Natural killer cell treated with Interleukin-12 subunit alpha and Interleukin-12 subunit beta and Interleukin-15 and Interleukin-18, amount 100 ng/mL, for 72 hours (primary cell): ENCODE measurements at regions not wholly inside any gene's neighbourhood (a gene's known extent, or its start where the extent isn't known, plus 50 kb on each side); places are given as distances from the start of the nearest gene placed in this dataset.

Experiments
- ATAC-seq, 2 donors: fragments of 150-1000 bp; cut with Tn5 transposase in 1 of 2; sonication (Bioruptor Pico), chemical (Tn5 transposase) in 1 of 2; 2 replicates each; pipeline ENCODE4 v1.10.0; 2021
- DNase-seq: peaks from one replicate; pipeline ENCODE4 v3.0.0; 2022; ENCODE audit warnings: low spot score
- H3K27ac Mint-ChIP-seq, 2 donors: 1 replicate in 1 of 2; 2 replicates in 1 of 2; pipeline ENCODE4 v1.8.0; 2022; ENCODE audit warnings: mixed read lengths in 2 of 2, mild to moderate bottlenecking in 1 of 2, moderate library complexity in 1 of 2
- H3K27me3 Mint-ChIP-seq, 2 donors: 1 replicate in 1 of 2; 2 replicates in 1 of 2; pipeline ENCODE4 v1.8.0; 2022; ENCODE audit warnings: mixed read lengths in 2 of 2
- H3K36me3 Mint-ChIP-seq: one replicate; pipeline ENCODE4 v1.8.0; 2022; ENCODE audit warnings: mixed read lengths
- H3K4me1 Mint-ChIP-seq, 2 donors: 1 replicate in 1 of 2; 2 replicates in 1 of 2; pipeline ENCODE4 v1.8.0; 2022; ENCODE audit warnings: low read depth in 2 of 2, mixed read lengths in 2 of 2, mild to moderate bottlenecking in 1 of 2
- H3K4me3 Mint-ChIP-seq: one replicate; pipeline ENCODE4 v1.8.0; 2022; ENCODE audit warnings: mixed read lengths
- H3K9me3 Mint-ChIP-seq: 2 replicates; pipeline ENCODE4 v1.8.0; 2022; ENCODE audit warnings: mixed read lengths

DNA sequence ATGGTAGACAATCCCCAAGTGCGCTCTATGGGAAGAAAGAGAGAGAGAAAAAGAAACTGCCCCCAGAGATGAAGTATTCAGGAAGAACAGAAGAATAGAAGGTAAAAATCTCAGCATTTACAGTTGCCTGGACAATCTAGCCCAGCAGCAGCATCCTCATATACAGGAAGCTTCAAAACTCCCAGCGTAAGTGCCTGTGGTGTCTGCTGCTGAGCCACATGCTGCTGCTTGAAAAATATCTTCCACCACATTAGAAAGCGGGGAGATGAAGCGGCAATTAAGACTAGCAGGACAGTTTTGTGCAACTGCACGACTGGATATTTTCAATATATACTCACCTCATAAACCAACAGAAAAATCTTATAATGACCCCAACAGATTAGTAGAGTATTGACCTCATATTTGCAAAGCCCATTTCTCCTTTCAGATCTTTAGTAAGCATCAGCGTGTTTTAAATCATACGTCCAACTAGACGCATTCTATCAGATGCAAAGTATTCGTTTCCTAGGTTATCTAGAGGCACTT, 972.0 kb upstream of the TENM3 start:
- no peaks in the 10 kb centered on the region for H3K4me1 Mint-ChIP-seq
- no peak overlapping the region for H3K4me3 Mint-ChIP-seq
- peaks cover 17% of the 10 kb centered on the region for H3K9me3 Mint-ChIP-seq
- H3K27me3 Mint-ChIP-seq = no peaks in the 10 kb centered on the region
- ATAC-seq (no peak), DNase-seq (no peak)
- no peaks in the 10 kb centered on the region for H3K36me3 Mint-ChIP-seq
- H3K27ac Mint-ChIP-seq = no peak overlapping the region

GRCh38 chr4:181272422-181272821, 970.8 kb upstream of the TENM3 start:
- no peak overlapping the region for H3K27ac Mint-ChIP-seq
- H3K4me3 Mint-ChIP-seq = no peak overlapping the region
- H3K4me1 Mint-ChIP-seq = no peaks in the 10 kb centered on the region
- H3K9me3 Mint-ChIP-seq = peaks cover 17% of the 10 kb centered on the region
- no peaks in the 10 kb centered on the region for H3K36me3 Mint-ChIP-seq
- ATAC-seq (no peak), DNase-seq (no peak)
- H3K27me3 Mint-ChIP-seq = no peaks in the 10 kb centered on the region

GRCh38 chr4:181278941-181279340, 964.3 kb upstream of the TENM3 start:
- Mint-ChIP-seq H3K27me3 (no peaks in the 10 kb centered on the region), H3K4me3 (no peak overlapping the region), H3K4me1 (no peaks in the 10 kb centered on the region), H3K36me3 (no peaks in the 10 kb centered on the region), H3K27ac (no peak overlapping the region), H3K9me3 (peaks cover 8% of the 10 kb centered on the region)
- DNase-seq (no peak), ATAC-seq (no peak)

DNA sequence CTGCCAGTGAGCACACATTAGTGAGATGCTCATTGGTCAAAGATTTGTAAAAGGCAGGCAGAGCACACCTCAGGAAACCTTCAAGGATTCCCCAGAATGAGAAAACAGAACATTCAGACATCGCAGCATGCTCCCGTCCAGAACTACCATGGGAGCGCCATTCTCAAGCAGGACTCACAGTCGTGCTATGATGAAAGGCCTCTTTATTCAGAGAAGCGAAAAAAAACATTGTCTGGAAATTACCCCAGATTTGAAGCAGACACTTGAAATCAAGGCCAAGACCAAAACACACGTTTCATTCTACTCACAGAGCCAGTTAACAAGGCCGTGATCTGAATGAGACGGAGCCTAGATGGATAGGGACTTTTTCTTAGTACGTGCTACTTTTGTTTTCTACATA, 961.8 kb upstream of the TENM3 start:
- no peaks in the 10 kb centered on the region for H3K27me3 Mint-ChIP-seq
- no peaks in the 10 kb centered on the region for H3K4me1 Mint-ChIP-seq
- DNase-seq (no peak), ATAC-seq (no peak)
- no peak overlapping the region for H3K4me3 Mint-ChIP-seq
- no peaks in the 10 kb centered on the region for H3K36me3 Mint-ChIP-seq
- peaks cover 11% of the 10 kb centered on the region for H3K9me3 Mint-ChIP-seq
- H3K27ac Mint-ChIP-seq = no peak overlapping the region

- DNase-seq = no peak
- peaks cover 3% of the 10 kb centered on the region for H3K9me3 Mint-ChIP-seq
- no peak overlapping the region for H3K4me3 Mint-ChIP-seq
- H3K4me1 Mint-ChIP-seq = no peaks in the 10 kb centered on the region
- no peak for ATAC-seq
- no peak overlapping the region for H3K27ac Mint-ChIP-seq
- H3K27me3 Mint-ChIP-seq = no peaks in the 10 kb centered on the region
- no peaks in the 10 kb centered on the region for H3K36me3 Mint-ChIP-seq
Observed at GRCh38 chr4:181289198-181289597, 954.0 kb upstream of the TENM3 start.

DNA sequence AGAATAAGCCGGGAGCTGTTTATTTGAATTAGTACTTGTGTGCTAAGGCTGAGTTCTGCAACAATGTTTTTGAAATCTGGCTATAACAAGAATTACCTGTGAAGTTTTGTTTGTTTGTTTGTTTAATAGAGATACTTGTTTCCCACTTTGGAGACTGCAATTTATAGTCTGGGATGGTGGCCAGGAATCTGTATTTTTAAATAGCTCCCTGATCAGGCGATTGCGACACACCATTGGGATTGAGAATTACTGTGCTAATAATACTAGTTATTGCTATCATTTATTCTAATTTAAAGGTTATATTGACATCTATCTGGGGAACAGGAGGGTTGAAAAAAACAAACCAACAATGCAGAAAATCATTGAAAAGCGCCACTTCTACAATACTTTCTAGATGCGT, 951.6 kb upstream of the TENM3 start:
- DNase-seq = no peak
- no peak for ATAC-seq
- Mint-ChIP-seq H3K9me3 (no peaks in the 10 kb centered on the region), H3K4me1 (no peaks in the 10 kb centered on the region), H3K4me3 (no peak overlapping the region), H3K27ac (no peak overlapping the region), H3K36me3 (no peaks in the 10 kb centered on the region), H3K27me3 (no peaks in the 10 kb centered on the region)

DNA sequence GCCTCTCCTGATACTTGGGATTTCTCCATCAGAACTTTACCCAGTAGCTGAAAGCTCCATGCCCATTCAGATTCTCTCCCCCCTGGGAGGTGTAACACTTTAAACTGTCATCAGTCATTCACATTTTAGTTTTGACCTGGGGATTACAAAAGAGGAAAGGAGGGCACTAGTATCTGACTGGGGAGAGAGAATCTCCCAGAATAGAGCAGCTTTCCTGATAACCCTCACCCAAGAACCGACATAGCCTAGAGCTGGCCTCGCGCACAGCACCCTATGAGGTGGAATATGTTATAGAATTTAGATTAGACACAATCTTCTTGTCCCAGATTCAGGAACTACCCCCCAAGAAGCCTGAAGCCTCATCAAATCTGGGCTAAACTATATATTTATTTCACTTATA, 950.2 kb upstream of the TENM3 start:
- no peaks in the 10 kb centered on the region for H3K27me3 Mint-ChIP-seq

DNA sequence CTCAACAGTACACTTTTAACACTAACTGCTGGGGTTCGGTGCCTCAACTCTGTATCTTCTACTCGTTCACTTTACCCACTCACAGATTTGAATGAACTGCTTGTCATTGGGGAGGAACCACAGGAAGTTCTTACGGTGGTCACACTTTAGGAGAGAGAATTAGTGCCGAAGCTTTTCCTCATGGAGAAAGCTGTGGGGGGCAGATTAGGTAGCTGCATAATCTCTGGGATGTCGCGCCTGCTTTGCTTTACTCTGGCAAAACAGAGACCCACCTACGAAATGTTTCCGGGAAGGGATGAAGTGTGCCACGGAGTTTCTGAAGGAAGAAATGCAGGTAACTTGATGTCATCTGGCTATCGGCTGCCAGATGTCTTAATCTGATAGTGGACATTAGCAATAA, 949.7 kb upstream of the TENM3 start:
- ATAC-seq = no peak
- no peaks in the 10 kb centered on the region for H3K4me1 Mint-ChIP-seq
- peaks cover 8% of the 10 kb centered on the region for H3K9me3 Mint-ChIP-seq
- H3K4me3 Mint-ChIP-seq = no peak overlapping the region
- no peaks in the 10 kb centered on the region for H3K36me3 Mint-ChIP-seq
- H3K27ac Mint-ChIP-seq = no peak overlapping the region
- no peak for DNase-seq
- no peaks in the 10 kb centered on the region for H3K27me3 Mint-ChIP-seq

More for the DNA sequence above, 950.2 kb upstream of the TENM3 start:
- Mint-ChIP-seq H3K36me3 (no peaks in the 10 kb centered on the region), H3K27ac (no peak overlapping the region), H3K4me1 (no peaks in the 10 kb centered on the region), H3K4me3 (no peak overlapping the region), H3K9me3 (peaks cover 7% of the 10 kb centered on the region)
- DNase-seq (no peak), ATAC-seq (no peak)

DNA sequence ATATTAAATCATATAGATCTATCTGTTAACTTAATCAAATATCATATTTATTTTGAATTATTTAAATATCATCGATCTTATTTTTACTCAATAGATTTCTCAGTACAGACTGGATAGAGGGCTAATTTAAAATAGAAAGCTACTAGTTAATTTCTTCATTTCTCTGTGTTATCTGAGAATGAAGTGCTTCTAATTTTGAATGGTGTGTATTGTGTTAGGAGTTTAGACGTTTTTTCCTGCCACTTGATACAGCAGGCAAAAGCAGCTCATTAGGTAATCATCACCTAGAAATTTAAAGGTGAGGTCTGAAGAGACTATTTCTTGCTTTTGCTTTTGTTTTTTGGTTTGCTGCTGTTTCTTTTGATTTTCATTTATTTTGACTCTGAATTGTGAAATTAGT, 948.8 kb upstream of the TENM3 start:
- DNase-seq (no peak), ATAC-seq (no peak)
- H3K36me3 Mint-ChIP-seq = no peaks in the 10 kb centered on the region
- H3K4me1 Mint-ChIP-seq = no peaks in the 10 kb centered on the region
- H3K4me3 Mint-ChIP-seq = no peak overlapping the region
- no peak overlapping the region for H3K27ac Mint-ChIP-seq
- H3K27me3 Mint-ChIP-seq = no peaks in the 10 kb centered on the region
- peaks cover 8% of the 10 kb centered on the region for H3K9me3 Mint-ChIP-seq

GRCh38 chr4:181301735-181302710, 941.2 kb upstream of the TENM3 start:
- Mint-ChIP-seq H3K4me1 (no peaks in the 10 kb centered on the region), H3K9me3 (peaks cover 8% of the 10 kb centered on the region), H3K27ac (no peak overlapping the region), H3K27me3 (no peaks in the 10 kb centered on the region), H3K36me3 (no peaks in the 10 kb centered on the region), H3K4me3 (no peak overlapping the region)
- no peak for ATAC-seq
- DNase-seq = no peak

DNA sequence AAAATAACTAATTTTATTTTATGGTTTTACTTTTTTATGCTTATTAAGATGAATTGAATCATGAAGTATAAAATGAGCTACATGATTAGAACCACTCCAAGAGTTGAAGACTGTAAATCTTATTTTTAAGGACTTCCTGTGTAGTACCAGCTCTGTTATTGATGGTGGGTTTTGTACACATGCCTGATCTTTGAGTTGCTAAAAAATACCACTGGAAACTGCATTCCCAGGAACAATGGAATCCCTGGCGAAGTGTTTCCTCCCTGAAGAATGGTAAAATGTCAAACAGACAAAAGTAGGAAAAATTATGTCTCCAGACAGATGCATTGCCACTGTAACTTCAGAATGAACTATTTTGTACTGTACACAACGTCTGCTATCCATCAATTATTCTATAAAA, 935.4 kb upstream of the TENM3 start:
- no peaks in the 10 kb centered on the region for H3K4me1 Mint-ChIP-seq
- no peak for ATAC-seq
- H3K27ac Mint-ChIP-seq = no peak overlapping the region
- peaks cover 7% of the 10 kb centered on the region for H3K9me3 Mint-ChIP-seq
- H3K36me3 Mint-ChIP-seq = no peaks in the 10 kb centered on the region
- H3K4me3 Mint-ChIP-seq = no peak overlapping the region
- no peak for DNase-seq
- no peaks in the 10 kb centered on the region for H3K27me3 Mint-ChIP-seq

DNA sequence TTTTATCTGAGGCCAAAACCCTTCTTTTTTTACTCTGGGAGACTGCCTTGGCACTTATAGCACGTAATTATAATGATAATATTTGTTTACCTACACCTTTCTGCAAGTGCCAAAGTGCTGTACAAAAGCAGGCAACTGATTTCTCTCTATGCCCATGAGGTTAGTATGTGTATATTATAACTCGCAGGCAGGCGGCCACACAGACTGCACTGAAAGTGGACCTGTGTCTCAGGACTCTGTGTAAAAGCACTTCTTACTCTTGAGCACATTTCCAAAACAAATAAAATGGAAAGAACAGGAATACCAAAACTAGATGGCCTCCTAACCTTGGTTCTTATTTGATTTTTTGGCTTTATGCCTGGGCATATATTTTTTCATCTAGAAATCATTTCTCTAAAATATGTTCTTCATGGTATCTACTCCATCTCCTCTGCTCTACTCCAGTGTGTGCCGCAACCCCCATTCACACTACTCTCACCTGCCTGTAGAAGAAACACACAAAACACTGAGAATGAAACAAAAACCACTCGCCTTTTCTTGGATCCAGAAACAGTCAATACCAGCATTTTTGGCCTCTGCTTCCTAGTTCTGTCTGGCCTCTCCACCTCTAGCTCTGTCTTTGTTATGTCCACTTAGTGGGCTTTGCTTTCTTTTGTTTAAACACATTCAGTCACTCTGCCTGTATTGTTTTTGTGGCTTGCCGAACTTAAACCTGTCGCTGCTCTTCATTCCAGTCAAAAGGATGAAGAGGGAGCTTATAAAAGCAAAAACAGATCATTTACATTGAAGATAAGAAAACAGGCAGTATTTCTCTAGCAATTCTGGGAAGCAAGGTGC, 934.5 kb upstream of the TENM3 start:
- Mint-ChIP-seq H3K4me3 (no peak overlapping the region), H3K27me3 (no peaks in the 10 kb centered on the region), H3K9me3 (peaks cover 8% of the 10 kb centered on the region), H3K4me1 (no peaks in the 10 kb centered on the region), H3K36me3 (no peaks in the 10 kb centered on the region), H3K27ac (no peak overlapping the region)
- DNase-seq (no peak), ATAC-seq (no peak)

GRCh38 chr4:181312066-181312465, 931.1 kb upstream of the TENM3 start:
- Mint-ChIP-seq H3K27me3 (no peaks in the 10 kb centered on the region), H3K9me3 (peaks cover 8% of the 10 kb centered on the region), H3K27ac (no peak overlapping the region), H3K4me3 (no peak overlapping the region), H3K36me3 (no peaks in the 10 kb centered on the region), H3K4me1 (no peaks in the 10 kb centered on the region)
- no peak for ATAC-seq
- no peak for DNase-seq

- no peak for DNase-seq
- Mint-ChIP-seq H3K4me3 (no peak overlapping the region), H3K4me1 (no peaks in the 10 kb centered on the region), H3K36me3 (no peaks in the 10 kb centered on the region), H3K9me3 (peaks cover 7% of the 10 kb centered on the region), H3K27ac (no peak overlapping the region), H3K27me3 (no peaks in the 10 kb centered on the region)
- no peak for ATAC-seq
Observed at GRCh38 chr4:181319629-181320028, 923.6 kb upstream of the TENM3 start.
